Stimulated activated CD8-positive, alpha-beta memory T cell treated with anti-CD3 and anti-CD28 coated beads, Interleukin-15, amount 100 ng/mL, for 48 hours (primary cell): ENCODE measurements at regions not wholly inside any gene's neighbourhood (a gene's known extent, or its start where the extent isn't known, plus 50 kb on each side); places are given as distances from the start of the nearest gene placed in this dataset.
"Not testable (repeated sequence)": the region's sequence is repeated elsewhere in the genome, so short reads cannot be mapped to it uniquely, and the experiment has no call there.

Source experiments
- DNase-seq, 2 donors: peaks; one replicate each; pipeline ENCODE4 v3.0.0-alpha.2; 2020; ENCODE audit warnings: low read depth in 2 of 2

- no peak for DNase-seq
Observed at GRCh38 chr3:124363476-124363875, 366.8 kb upstream of the UMPS start.

- no peak for DNase-seq
Observed at GRCh38 chr3:124364317-124365020, 365.8 kb upstream of the UMPS start.

- not testable (repeated sequence) for DNase-seq
Observed at GRCh38 chr3:124366655-124367054, 363.6 kb upstream of the UMPS start.

- no peak for DNase-seq
Observed at GRCh38 chr3:124372775-124373174, 357.5 kb upstream of the UMPS start.

GRCh38 chr3:124373524-124373923 lies 356.7 kb upstream of the UMPS start:
- no peak for DNase-seq

GRCh38 chr3:124374583-124374982 lies 355.7 kb upstream of the UMPS start:
- DNase-seq: no peak

GRCh38 chr3:124381575-124382333 lies 348.5 kb upstream of the UMPS start:
- no peak for DNase-seq

- no peak for DNase-seq
Observed at GRCh38 chr3:124383051-124383450, 347.2 kb upstream of the UMPS start.

- DNase-seq: no peak
Observed at GRCh38 chr3:124383846-124384466, 346.3 kb upstream of the UMPS start.

GRCh38 chr3:124384527-124384926 lies 345.7 kb upstream of the UMPS start:
- DNase-seq: no peak

- no peak for DNase-seq
Observed at GRCh38 chr3:124385996-124386395, 344.3 kb upstream of the UMPS start.

- no peak for DNase-seq
Observed at GRCh38 chr3:124386996-124387595, 343.2 kb upstream of the UMPS start.

GRCh38 chr3:124391774-124392173 lies 338.5 kb upstream of the UMPS start:
- no peak for DNase-seq

GRCh38 chr3:124393340-124393739 lies 336.9 kb upstream of the UMPS start:
- no peak for DNase-seq

GRCh38 chr3:124395162-124395561 lies 335.1 kb upstream of the UMPS start:
- DNase-seq: no peak

- DNase-seq: no peak
Observed at GRCh38 chr3:124395584-124396338, 334.5 kb upstream of the UMPS start.

- no peak for DNase-seq
Observed at GRCh38 chr3:124396339-124396950, 333.8 kb upstream of the UMPS start.

- DNase-seq: no peak
Observed at GRCh38 chr3:124397088-124397487, 333.2 kb upstream of the UMPS start.

- DNase-seq: no peak
Observed at GRCh38 chr3:124398594-124398993, 331.7 kb upstream of the UMPS start.

GRCh38 chr3:124401843-124402242 lies 328.4 kb upstream of the UMPS start:
- DNase-seq: no peak

- DNase-seq: no peak
Observed at GRCh38 chr3:124402791-124403190, 327.5 kb upstream of the UMPS start.
